Left ventricle myocardium inferior (tissue), 1 donor: ENCODE measurements at regions not wholly inside any gene's neighbourhood (a gene's known extent, or its start where the extent isn't known, plus 50 kb on each side); places are given as distances from the start of the nearest gene placed in this dataset.
"Not testable (repeated sequence)": the region's sequence is repeated elsewhere in the genome, so short reads cannot be mapped to it uniquely, and the experiment has no call there.

Experiments used
- DNase-seq: peaks from one replicate; pipeline ENCODE4 v3.0.0-alpha.2; 2020
- H3K27ac ChIP-seq: fragments of 200-600 bp; replicated peaks from 2 replicates; pipeline ENCODE4 v1.8.0; 2021
- H3K27me3 ChIP-seq: fragments of 200-600 bp; 2 replicates; pipeline ENCODE4 v1.8.0; 2021; ENCODE audit warnings: low read depth
- H3K36me3 ChIP-seq: fragments of 200-600 bp; 2 replicates; pipeline ENCODE4 v1.8.0; 2021
- H3K4me1 ChIP-seq: fragments of 200-600 bp; 2 replicates; pipeline ENCODE4 v1.8.0; 2021
- H3K4me3 ChIP-seq: fragments of 200-600 bp; 2 replicates; pipeline ENCODE4 v1.8.0; 2021; ENCODE audit warnings: mild to moderate bottlenecking, moderate library complexity
- H3K9me3 ChIP-seq: fragments of 200-600 bp; replicated peaks from 2 replicates; pipeline ENCODE4 v1.8.0; 2021
- intact Hi-C: fragments of 100-400 bp; cut with micrococcal nuclease; formaldehyde crosslinking; loops from one replicate; pipeline ENCODE4 v1.11.0; 2022
- TF ChIP-seq, protein P1 (sequence below): fragments of 200-600 bp; IDR thresholded peaks from 2 replicates; pipeline ENCODE4 v1.8.0; 2021; ENCODE audit warnings: antibody characterized with exemption, mild to moderate bottlenecking, borderline replicate concordance
- donor health status: DM: no; HTN: yes; CAD: no; lungs with severe emphysema.

DNA sequence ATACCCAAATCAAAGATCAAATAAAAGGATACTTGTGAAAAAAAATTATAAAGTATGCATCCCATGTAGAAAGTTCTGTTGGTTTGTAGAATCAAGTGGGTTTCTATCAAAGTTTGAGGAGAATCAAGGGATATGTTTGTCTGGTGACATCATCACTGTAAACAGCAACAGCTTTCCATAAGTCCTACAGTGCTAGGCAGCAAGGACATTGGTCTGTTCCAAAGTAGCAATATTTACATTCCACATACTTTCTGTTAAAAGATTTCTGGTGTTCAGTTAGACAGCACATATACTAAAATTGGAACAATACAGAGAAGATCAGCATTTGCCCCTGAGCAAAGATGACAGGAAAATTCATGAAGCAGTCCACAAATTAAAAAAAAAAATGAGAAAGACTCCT is 683.9 kb downstream of the XPNPEP1 start:
- TF ChIP-seq, protein P1, sequence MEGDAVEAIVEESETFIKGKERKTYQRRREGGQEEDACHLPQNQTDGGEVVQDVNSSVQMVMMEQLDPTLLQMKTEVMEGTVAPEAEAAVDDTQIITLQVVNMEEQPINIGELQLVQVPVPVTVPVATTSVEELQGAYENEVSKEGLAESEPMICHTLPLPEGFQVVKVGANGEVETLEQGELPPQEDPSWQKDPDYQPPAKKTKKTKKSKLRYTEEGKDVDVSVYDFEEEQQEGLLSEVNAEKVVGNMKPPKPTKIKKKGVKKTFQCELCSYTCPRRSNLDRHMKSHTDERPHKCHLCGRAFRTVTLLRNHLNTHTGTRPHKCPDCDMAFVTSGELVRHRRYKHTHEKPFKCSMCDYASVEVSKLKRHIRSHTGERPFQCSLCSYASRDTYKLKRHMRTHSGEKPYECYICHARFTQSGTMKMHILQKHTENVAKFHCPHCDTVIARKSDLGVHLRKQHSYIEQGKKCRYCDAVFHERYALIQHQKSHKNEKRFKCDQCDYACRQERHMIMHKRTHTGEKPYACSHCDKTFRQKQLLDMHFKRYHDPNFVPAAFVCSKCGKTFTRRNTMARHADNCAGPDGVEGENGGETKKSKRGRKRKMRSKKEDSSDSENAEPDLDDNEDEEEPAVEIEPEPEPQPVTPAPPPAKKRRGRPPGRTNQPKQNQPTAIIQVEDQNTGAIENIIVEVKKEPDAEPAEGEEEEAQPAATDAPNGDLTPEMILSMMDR = no peak
- Histone ChIP-seq H3K4me3 (no peak overlapping the region), H3K27ac (no peak overlapping the region), H3K36me3 (no peaks in the 10 kb centered on the region), H3K4me1 (no peaks in the 10 kb centered on the region), H3K27me3 (no peaks in the 10 kb centered on the region), H3K9me3 (peaks cover 6% of the 10 kb centered on the region)
- DNase-seq = no peak
- intact Hi-C loops = no loop called here

DNA sequence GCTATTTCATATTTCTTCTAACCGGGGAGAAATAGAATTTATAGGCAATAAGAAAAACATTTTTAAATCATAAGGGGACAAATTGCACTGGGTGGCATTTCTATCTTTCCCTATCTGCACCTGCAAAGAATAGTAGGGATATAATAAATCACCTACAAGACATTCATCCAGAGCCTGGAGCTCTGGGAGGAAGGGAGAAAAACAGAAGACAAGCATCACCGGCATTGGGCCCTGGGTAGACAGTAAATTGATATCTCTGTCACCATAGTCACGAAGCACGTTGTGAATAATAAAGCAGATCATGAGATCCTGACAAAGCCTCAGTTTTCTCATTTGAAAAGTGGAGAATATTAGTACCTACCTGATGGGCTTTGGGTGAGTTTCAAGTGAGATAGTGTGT is 685.6 kb downstream of the XPNPEP1 start:
- H3K4me1 ChIP-seq = no peaks in the 10 kb centered on the region
- no peak for DNase-seq
- no peak overlapping the region for H3K4me3 ChIP-seq
- H3K36me3 ChIP-seq = no peaks in the 10 kb centered on the region
- no peaks in the 10 kb centered on the region for H3K27me3 ChIP-seq
- no peak overlapping the region for H3K27ac ChIP-seq
- intact Hi-C loops = no loop called here
- TF ChIP-seq, protein P1 = no peak
- H3K9me3 ChIP-seq = no peaks in the 10 kb centered on the region

DNA sequence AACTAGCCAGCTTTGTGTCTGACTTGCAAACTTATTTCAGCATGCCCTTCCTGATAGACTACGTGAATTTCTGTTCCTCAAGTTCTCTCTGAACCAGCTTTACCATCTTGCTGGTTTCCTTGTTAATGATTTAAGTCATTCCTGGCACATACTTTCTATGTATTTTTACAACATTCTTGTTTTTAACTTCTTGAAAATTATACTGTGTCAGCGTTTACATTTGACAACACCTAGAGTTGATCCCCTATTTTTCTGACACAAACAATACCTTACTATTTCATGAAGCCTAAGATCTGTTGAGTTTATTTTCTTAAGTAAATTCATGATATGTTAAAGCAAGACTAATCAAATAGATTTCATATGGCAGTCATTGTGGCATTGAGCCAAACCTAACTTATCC is 686.3 kb downstream of the XPNPEP1 start:
- TF ChIP-seq, protein P1 = no peak
- Histone ChIP-seq H3K9me3 (no peaks in the 10 kb centered on the region), H3K4me3 (no peak overlapping the region), H3K27me3 (no peaks in the 10 kb centered on the region), H3K4me1 (no peaks in the 10 kb centered on the region), H3K36me3 (no peaks in the 10 kb centered on the region), H3K27ac (no peak overlapping the region)
- intact Hi-C loops = no loop called here
- DNase-seq = no peak

DNA sequence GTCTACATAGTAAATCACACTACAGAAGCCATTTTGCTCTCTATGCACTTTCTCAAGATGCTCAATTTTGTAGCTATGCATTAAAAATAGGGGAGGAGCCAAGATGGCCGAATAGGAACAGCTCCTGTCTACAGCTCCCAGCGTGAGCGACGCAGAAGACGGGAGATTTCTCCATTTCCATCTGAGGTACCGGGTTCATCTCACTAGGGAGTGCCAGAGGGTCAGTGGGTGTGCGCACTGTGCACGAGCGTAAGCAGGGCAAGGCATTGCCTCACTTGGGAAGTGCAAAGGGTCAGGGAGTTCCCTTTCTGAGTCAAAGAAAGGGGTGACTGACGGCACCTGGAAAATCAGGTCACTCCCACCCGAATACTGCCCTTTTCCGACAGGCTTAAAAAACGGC is 699.8 kb downstream of the XPNPEP1 start:
- H3K4me3 ChIP-seq, H3K9me3 ChIP-seq, H3K27me3 ChIP-seq, H3K4me1 ChIP-seq, intact Hi-C loops, H3K36me3 ChIP-seq, H3K27ac ChIP-seq, DNase-seq: not testable (repeated sequence)

DNA sequence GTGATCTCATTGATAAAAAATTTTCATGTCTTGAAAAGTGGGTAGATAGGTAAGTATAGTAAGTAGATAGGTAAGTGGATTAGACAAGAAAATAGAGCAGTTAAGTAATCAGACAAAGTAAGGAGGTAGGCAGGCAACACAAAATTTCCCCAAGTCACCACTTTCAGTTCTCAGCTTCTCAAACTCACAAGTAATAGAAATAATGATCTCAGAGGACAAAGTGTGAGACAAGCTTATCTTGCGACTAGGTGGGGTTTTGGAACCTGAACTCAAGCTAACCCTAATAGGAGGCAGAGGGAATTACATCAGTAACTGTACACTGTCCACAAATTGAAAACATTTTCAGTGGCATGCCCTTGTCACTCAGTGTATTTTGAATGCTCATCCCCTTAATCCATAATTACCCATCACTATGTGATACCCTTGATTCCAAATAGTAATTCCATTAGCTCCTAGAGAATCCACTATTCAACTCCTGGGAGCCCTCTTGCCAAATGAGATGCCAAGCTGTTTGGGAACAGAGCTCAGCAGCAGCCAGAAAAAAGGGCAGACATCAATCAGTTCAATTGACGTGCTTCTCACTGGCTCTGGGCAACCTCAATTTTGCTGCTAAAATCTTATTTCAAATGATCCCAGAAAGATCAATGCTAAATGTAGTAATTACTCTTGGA is 703.2 kb downstream of the XPNPEP1 start:
- intact Hi-C loops = no loop called here
- TF ChIP-seq, protein P1 = no peak
- H3K4me3 ChIP-seq = no peak overlapping the region
- DNase-seq = no peak
- no peaks in the 10 kb centered on the region for H3K36me3 ChIP-seq
- no peaks in the 10 kb centered on the region for H3K4me1 ChIP-seq
- H3K27me3 ChIP-seq = peaks cover 6% of the 10 kb centered on the region
- H3K9me3 ChIP-seq = peaks cover 6% of the 10 kb centered on the region
- no peak overlapping the region for H3K27ac ChIP-seq

DNA sequence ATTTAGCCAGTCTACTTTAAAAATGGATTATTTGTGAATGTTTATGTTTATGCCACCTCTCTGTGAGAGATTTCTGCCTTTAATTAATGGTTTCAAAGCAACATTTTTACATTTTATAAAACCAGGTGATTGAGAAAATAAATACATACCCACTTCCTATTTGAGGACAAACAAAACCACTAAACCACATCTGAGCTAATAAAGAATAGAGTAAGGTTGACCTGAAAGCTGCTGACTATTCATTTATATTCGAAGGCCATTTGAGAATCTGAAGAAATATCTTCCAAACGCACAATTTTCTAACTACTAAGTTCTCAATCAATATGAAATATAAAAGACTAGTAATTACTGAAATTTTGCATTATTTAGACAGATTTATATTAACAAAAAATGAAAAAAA is 705.1 kb downstream of the XPNPEP1 start:
- peaks cover 6% of the 10 kb centered on the region for H3K27me3 ChIP-seq
- TF ChIP-seq, protein P1 = no peak
- intact Hi-C loops = no loop called here
- H3K36me3 ChIP-seq = no peaks in the 10 kb centered on the region
- no peak for DNase-seq
- H3K9me3 ChIP-seq = peaks cover 1% of the 10 kb centered on the region
- H3K4me1 ChIP-seq = no peaks in the 10 kb centered on the region
- H3K27ac ChIP-seq = no peak overlapping the region
- H3K4me3 ChIP-seq = no peak overlapping the region
